ENCODE measurements at regions not wholly inside any gene's neighbourhood (a gene's known extent, or its start where the extent isn't known, plus 50 kb on each side); places are given as distances from the start of the nearest gene placed in this dataset.

- Histone ChIP-seq H3K27ac (no peak overlapping the region), H3K4me1 (no peaks in the 10 kb centered on the region), H3K27me3 (peaks cover 0 to 14% of the 10 kb centered on the region in 2 donors), H3K36me3 (no peaks in the 10 kb centered on the region), H3K9me3 (no peaks in the 10 kb centered on the region), H3K4me3 (no peak overlapping the region)
- TF ChIP-seq CTCF (IDR thresholded peaks at IDR 0.05): no peak
- DNase-seq: peak in 1 of 2 donors; percentile 2
- intact Hi-C loops (cut with DNase I; ENCODE audit: low total_unique reads): no loop called here
These were observed 209.2 kb downstream of the MATN1 start for GRCh38 chr1:30514137-30514654.

- Histone ChIP-seq H3K27me3 (peaks cover 0 to 16% of the 10 kb centered on the region in 2 donors), H3K4me3 (no peak overlapping the region), H3K4me1 (no peaks in the 10 kb centered on the region), H3K27ac (no peak overlapping the region), H3K36me3 (no peaks in the 10 kb centered on the region), H3K9me3 (no peaks in the 10 kb centered on the region)
- intact Hi-C loops (cut with DNase I; ENCODE audit: low total_unique reads): no loop called here
- peak in 1 of 2 donors; percentile 46 for DNase-seq
- TF ChIP-seq CTCF (IDR thresholded peaks at IDR 0.05): no peak
These were observed 209.8 kb downstream of the MATN1 start for GRCh38 chr1:30513396-30514136.

- TF ChIP-seq CTCF (IDR thresholded peaks at IDR 0.05): no peak
- Histone ChIP-seq H3K9me3 (no peaks in the 10 kb centered on the region), H3K36me3 (no peaks in the 10 kb centered on the region), H3K4me1 (no peaks in the 10 kb centered on the region), H3K27me3 (peaks cover 0 to 9% of the 10 kb centered on the region in 2 donors), H3K4me3 (no peak overlapping the region), H3K27ac (no peak overlapping the region)
- DNase-seq: peak in 1 of 2 donors; percentile 35
- intact Hi-C loops (cut with DNase I; ENCODE audit: low total_unique reads): no loop called here
These were observed 210.5 kb downstream of the MATN1 start for GRCh38 chr1:30512914-30513265.

- intact Hi-C loops (cut with DNase I; ENCODE audit: low total_unique reads): no loop called here
- H3K27me3 ChIP-seq: peaks cover 0 to 11% of the 10 kb centered on the region in 2 donors
- no peaks in the 10 kb centered on the region for H3K9me3 ChIP-seq
- peak in 1 of 2 donors; percentile 53 for DNase-seq
- no peak overlapping the region for H3K27ac ChIP-seq
- TF ChIP-seq CTCF (IDR thresholded peaks at IDR 0.05): no peak
- H3K36me3 ChIP-seq: no peaks in the 10 kb centered on the region
- no peaks in the 10 kb centered on the region for H3K4me1 ChIP-seq
- no peak overlapping the region for H3K4me3 ChIP-seq
These were observed 211.1 kb downstream of the MATN1 start for GRCh38 chr1:30511991-30512913.

- intact Hi-C loops (cut with DNase I; ENCODE audit: low total_unique reads): no loop called here
- Histone ChIP-seq H3K4me3 (no peak overlapping the region), H3K27me3 (peaks cover 0 to 17% of the 10 kb centered on the region in 2 donors), H3K9me3 (no peaks in the 10 kb centered on the region), H3K4me1 (no peaks in the 10 kb centered on the region), H3K36me3 (no peaks in the 10 kb centered on the region), H3K27ac (no peak overlapping the region)
- DNase-seq: peak in 1 of 2 donors; percentile 38
- no peak for TF ChIP-seq CTCF (IDR thresholded peaks at IDR 0.05)
These were observed 211.8 kb downstream of the MATN1 start for GRCh38 chr1:30511563-30511962.

Data from tibial artery (tissue), 4 donors.